NCI-H1048 (cell line): ENCODE measurements at regions not wholly inside any gene's neighbourhood (a gene's known extent, or its start where the extent isn't known, plus 50 kb on each side); places are given as distances from the start of the nearest gene placed in this dataset.
A peak's percentile ranks its signal among the peaks of the same experiment; 100 is the strongest.
"Not testable (repeated sequence)": the region's sequence is repeated elsewhere in the genome, so short reads cannot be mapped to it uniquely, and the experiment has no call there.

Source experiments
- DNase-seq: peaks from one replicate; lab custom pipeline; 2025; lab: John Stamatoyannopoulos, UW

GRCh38 chr20:25864963-25865714, 168.5 kb upstream of the ZNF337 start:
- not testable (repeated sequence) for DNase-seq

GRCh38 chr20:25864326-25864962, 167.8 kb upstream of the ZNF337 start:
- no peak for DNase-seq

- no peak for DNase-seq
Measured at GRCh38 chr20:25863536-25864325, 167.1 kb upstream of the ZNF337 start.

- DNase-seq, result peak; percentile 51
Measured at GRCh38 chr20:25862967-25863530, 166.4 kb upstream of the ZNF337 start.

- DNase-seq, result no peak
Measured at GRCh38 chr20:25860531-25861150, 164.0 kb upstream of the ZNF337 start.

GRCh38 chr20:25859649-25860530, 163.2 kb upstream of the ZNF337 start:
- peak; percentile 75 for DNase-seq

GRCh38 chr20:25858495-25859425, 162.1 kb upstream of the ZNF337 start:
- no peak for DNase-seq

- DNase-seq, result not testable (repeated sequence)
Measured at GRCh38 chr20:25857091-25857788, 160.6 kb upstream of the ZNF337 start.

- DNase-seq, result no peak
Measured at GRCh38 chr20:25856256-25856884, 159.7 kb upstream of the ZNF337 start.

GRCh38 chr20:25855451-25856156, 159.0 kb upstream of the ZNF337 start:
- not testable (repeated sequence) for DNase-seq

GRCh38 chr20:25854666-25855065, 158.0 kb upstream of the ZNF337 start:
- DNase-seq, result not testable (repeated sequence)

- DNase-seq, result not testable (repeated sequence)
Measured at GRCh38 chr20:25853718-25854388, 157.2 kb upstream of the ZNF337 start.

- DNase-seq, result not testable (repeated sequence)
Measured at GRCh38 chr20:25852968-25853717, 156.5 kb upstream of the ZNF337 start.

- DNase-seq, result not testable (repeated sequence)
Measured at GRCh38 chr20:25850133-25850532, 153.5 kb upstream of the ZNF337 start.

- no peak for DNase-seq
Measured at GRCh38 chr20:25848222-25848621, 151.6 kb upstream of the ZNF337 start.

- DNase-seq, result not testable (repeated sequence)
Measured at GRCh38 chr20:25844640-25845039, 148.0 kb upstream of the ZNF337 start.

GRCh38 chr20:25813511-25813910, 116.9 kb upstream of the ZNF337 start:
- not testable (repeated sequence) for DNase-seq
